ENCODE measurements at regions not wholly inside any gene's neighbourhood (a gene's known extent, or its start where the extent isn't known, plus 50 kb on each side); places are given as distances from the start of the nearest gene placed in this dataset.
"Not testable (repeated sequence)": the region's sequence is repeated elsewhere in the genome, so short reads cannot be mapped to it uniquely, and the experiment has no call there.

DNA sequence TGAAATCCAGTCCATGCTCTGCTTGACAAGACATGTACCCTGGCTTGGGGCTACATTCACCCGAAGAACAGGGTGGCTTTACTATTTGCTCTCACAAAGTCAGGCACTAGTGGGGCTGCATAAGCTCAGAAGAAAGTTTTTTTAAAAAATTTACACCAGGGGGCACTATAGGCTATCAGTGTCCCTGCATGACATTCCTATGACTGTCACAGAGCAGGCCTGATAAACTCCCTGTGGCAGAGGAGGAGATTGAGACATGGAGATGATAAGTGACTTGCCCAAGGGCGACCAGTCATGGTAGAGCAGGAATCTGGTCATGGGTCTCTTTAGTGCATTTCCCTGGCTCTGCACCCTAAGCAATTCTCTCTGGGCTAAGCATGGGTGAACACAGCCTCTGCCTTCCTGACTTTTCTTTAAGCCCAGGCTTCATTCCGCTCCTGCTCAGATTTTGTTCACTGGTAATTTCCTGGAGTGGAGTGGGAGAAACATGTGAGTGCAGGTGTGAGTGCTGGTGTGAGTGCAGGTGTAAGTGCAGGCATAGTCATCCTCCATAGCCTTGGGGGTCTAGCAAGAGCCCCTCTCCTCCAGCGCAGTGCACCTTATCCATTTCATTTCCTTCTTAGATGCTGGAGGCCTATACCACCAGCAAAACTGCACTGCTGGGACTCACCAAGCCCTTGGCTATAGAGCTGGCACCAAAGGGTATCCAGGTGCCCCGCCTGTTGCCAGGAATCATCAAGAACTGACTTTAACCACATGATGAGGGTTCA is 91.6 kb downstream of the DHRS2 start:
- no peaks in the 10 kb centered on the region for H3K4me1 ChIP-seq
- DNase-seq (ENCODE audit: low spot score in 2 of 2): no peak
- no peaks in the 10 kb centered on the region for H3K27me3 ChIP-seq
- no peak overlapping the region for H3K27ac ChIP-seq
- intact Hi-C loops (cut with DNase I): no loop called here
- H3K4me3 ChIP-seq: no peak overlapping the region
- no peaks in the 10 kb centered on the region for H3K9me3 ChIP-seq
- TF ChIP-seq, protein P1, sequence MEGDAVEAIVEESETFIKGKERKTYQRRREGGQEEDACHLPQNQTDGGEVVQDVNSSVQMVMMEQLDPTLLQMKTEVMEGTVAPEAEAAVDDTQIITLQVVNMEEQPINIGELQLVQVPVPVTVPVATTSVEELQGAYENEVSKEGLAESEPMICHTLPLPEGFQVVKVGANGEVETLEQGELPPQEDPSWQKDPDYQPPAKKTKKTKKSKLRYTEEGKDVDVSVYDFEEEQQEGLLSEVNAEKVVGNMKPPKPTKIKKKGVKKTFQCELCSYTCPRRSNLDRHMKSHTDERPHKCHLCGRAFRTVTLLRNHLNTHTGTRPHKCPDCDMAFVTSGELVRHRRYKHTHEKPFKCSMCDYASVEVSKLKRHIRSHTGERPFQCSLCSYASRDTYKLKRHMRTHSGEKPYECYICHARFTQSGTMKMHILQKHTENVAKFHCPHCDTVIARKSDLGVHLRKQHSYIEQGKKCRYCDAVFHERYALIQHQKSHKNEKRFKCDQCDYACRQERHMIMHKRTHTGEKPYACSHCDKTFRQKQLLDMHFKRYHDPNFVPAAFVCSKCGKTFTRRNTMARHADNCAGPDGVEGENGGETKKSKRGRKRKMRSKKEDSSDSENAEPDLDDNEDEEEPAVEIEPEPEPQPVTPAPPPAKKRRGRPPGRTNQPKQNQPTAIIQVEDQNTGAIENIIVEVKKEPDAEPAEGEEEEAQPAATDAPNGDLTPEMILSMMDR (IDR thresholded peaks at IDR 0.05): peak in 1 of 3 experiments; percentile 14
- H3K36me3 ChIP-seq: no peaks in the 10 kb centered on the region

- intact Hi-C loops (cut with DNase I): no loop called here
- H3K4me1 ChIP-seq: no peaks in the 10 kb centered on the region
- no peaks in the 10 kb centered on the region for H3K36me3 ChIP-seq
- DNase-seq (ENCODE audit: low spot score in 2 of 2): no peak
- no peak overlapping the region for H3K4me3 ChIP-seq
- TF ChIP-seq, protein P1 (IDR thresholded peaks at IDR 0.05): no peak
- H3K9me3 ChIP-seq: no peaks in the 10 kb centered on the region
- H3K27me3 ChIP-seq: no peaks in the 10 kb centered on the region
- no peak overlapping the region for H3K27ac ChIP-seq
These were observed 92.6 kb downstream of the DHRS2 start for GRCh38 chr14:23728791-23729190.

DNA sequence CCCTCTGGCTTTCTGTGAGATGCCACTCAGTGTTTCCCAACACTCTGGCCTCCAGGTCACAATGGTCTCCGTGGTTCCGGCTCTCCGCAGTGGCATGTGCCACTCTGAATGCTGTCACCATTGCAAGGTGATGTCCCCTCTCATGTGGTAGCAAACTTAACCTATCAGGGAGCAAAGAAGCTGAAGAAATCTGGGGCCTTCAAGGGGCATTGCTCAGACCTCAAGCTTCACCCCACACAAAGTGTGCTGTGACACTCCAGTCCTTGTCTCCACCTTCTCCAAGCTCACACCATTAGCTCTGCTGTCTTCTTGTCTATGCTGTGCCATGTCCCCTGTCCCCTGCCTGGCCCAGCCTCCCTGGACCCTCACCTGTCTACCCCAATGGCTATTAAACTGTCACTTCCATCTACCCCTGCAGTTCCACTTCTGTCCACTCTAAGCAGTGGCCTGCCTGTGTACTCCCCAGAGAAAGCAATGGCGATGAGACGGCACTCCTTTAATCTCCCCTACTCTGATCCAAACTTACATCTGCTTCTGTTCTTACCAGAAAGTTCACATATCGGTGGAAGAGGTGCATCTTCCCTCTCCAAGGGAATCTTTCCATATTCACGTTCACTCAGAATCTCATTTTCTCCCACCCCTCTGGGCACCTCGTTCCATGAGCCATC is 93.7 kb downstream of the DHRS2 start:
- H3K4me3 ChIP-seq: no peak overlapping the region
- H3K4me1 ChIP-seq: no peaks in the 10 kb centered on the region
- no peaks in the 10 kb centered on the region for H3K36me3 ChIP-seq
- H3K9me3 ChIP-seq: no peaks in the 10 kb centered on the region
- no peaks in the 10 kb centered on the region for H3K27me3 ChIP-seq
- intact Hi-C loops (cut with DNase I): no loop called here
- no peak overlapping the region for H3K27ac ChIP-seq
- DNase-seq (ENCODE audit: low spot score in 2 of 2): no peak
- TF ChIP-seq, protein P1 (IDR thresholded peaks at IDR 0.05): no peak

GRCh38 chr14:23735394-23735793 is 99.2 kb downstream of the DHRS2 start:
- intact Hi-C loops (cut with DNase I): no loop called here
- no peaks in the 10 kb centered on the region for H3K27me3 ChIP-seq
- TF ChIP-seq, protein P1 (IDR thresholded peaks at IDR 0.05): no peak
- no peaks in the 10 kb centered on the region for H3K4me1 ChIP-seq
- no peak overlapping the region for H3K27ac ChIP-seq
- H3K36me3 ChIP-seq: no peaks in the 10 kb centered on the region
- no peaks in the 10 kb centered on the region for H3K9me3 ChIP-seq
- no peak for DNase-seq (ENCODE audit: low spot score in 2 of 2)
- no peak overlapping the region for H3K4me3 ChIP-seq

- not testable (repeated sequence) for DNase-seq (ENCODE audit: low spot score in 2 of 2)
These were observed 108.2 kb downstream of the DHRS2 start for GRCh38 chr14:23744368-23744767.

GRCh38 chr14:23750357-23750756 is 114.2 kb downstream of the DHRS2 start:
- DNase-seq (ENCODE audit: low spot score in 2 of 2): no peak
- intact Hi-C loops (cut with DNase I): no loop called here
- Histone ChIP-seq H3K4me3 (no peak overlapping the region), H3K27me3 (no peaks in the 10 kb centered on the region), H3K4me1 (no peaks in the 10 kb centered on the region), H3K9me3 (no peaks in the 10 kb centered on the region), H3K27ac (no peak overlapping the region), H3K36me3 (no peaks in the 10 kb centered on the region)
- TF ChIP-seq, protein P1 (IDR thresholded peaks at IDR 0.05): no peak

More at GRCh38 chr14:23744368-23744767, 108.2 kb downstream of the DHRS2 start:
- H3K4me1 ChIP-seq; H3K9me3 ChIP-seq; intact Hi-C loops (cut with DNase I); H3K27ac ChIP-seq; H3K27me3 ChIP-seq; H3K36me3 ChIP-seq; H3K4me3 ChIP-seq: not testable (repeated sequence)

All from ascending aorta (tissue), 2 donors.